Mucosa of rectum (tissue), 2 donors: ENCODE measurements at regions not wholly inside any gene's neighbourhood (a gene's known extent, or its start where the extent isn't known, plus 50 kb on each side); places are given as distances from the start of the nearest gene placed in this dataset.

Experiments used
- H3K27ac ChIP-seq, 2 donors: one replicate each; pipeline ENCODE4 v1.7.0; 2013; ENCODE audit warnings: inconsistent platforms in 2 of 2, low read depth in 2 of 2, low read length in 2 of 2
- H3K27me3 ChIP-seq, 2 donors: one replicate each; pipeline ENCODE4 v1.7.0; 2013; ENCODE audit warnings: low read length in 2 of 2; ENCODE audit not compliant: control insufficient read depth in 2 of 2, insufficient read depth in 2 of 2
- H3K36me3 ChIP-seq, 2 donors: one replicate each; pipeline ENCODE4 v1.7.0; 2013; ENCODE audit warnings: low read length in 2 of 2; ENCODE audit not compliant: control insufficient read depth in 2 of 2, insufficient read depth in 2 of 2
- H3K4me1 ChIP-seq, 2 donors: one replicate each; pipeline ENCODE4 v1.7.0; 2013; ENCODE audit warnings: low read length in 2 of 2, mild to moderate bottlenecking in 1 of 2; ENCODE audit not compliant: control insufficient read depth in 2 of 2, insufficient read depth in 2 of 2
- H3K4me3 ChIP-seq, 2 donors: one replicate each; pipeline ENCODE4 v1.7.0; 2013; ENCODE audit warnings: low read length in 2 of 2
- H3K9ac ChIP-seq, 2 donors: one replicate each; pipeline ENCODE4 v1.7.0; 2013; ENCODE audit warnings: low read length in 2 of 2, low read depth in 1 of 2, mild to moderate bottlenecking in 1 of 2
- H3K9me3 ChIP-seq, 2 donors: one replicate each; pipeline ENCODE4 v1.7.0; 2013; ENCODE audit warnings: low read length in 2 of 2; ENCODE audit not compliant: control insufficient read depth in 2 of 2
- donor health status: healthy.
- donor health status: Normal muscosa, but diverticular disease.

DNA sequence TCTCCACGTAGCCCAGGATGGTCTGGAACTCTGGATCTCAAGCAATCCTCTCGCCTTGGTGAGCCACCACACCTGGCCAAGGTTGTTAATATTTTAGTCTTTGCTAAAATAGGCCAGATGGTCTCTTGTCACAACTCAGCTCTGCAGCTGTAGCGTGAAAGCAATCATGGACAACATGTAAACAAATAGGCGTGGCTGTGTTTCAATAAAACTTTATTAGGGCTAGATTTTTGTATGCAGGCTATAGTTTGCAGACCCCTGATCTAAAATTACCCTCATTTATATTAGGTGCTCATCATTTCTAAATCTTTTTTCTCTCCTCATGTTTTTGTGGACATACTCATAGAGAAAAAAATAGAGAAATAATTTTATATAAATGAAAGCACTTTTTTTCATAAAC, 72.1 kb upstream of the SLC28A3 start:
- H3K36me3 ChIP-seq = no peaks in the 10 kb centered on the region
- H3K4me1 ChIP-seq = no peaks in the 10 kb centered on the region
- H3K4me3 ChIP-seq = no peak overlapping the region
- H3K27me3 ChIP-seq = no peaks in the 10 kb centered on the region
- no peak overlapping the region for H3K27ac ChIP-seq
- H3K9me3 ChIP-seq = no peaks in the 10 kb centered on the region
- H3K9ac ChIP-seq = no peak overlapping the region

GRCh38 chr9:84413301-84413700, 72.7 kb upstream of the SLC28A3 start:
- no peaks in the 10 kb centered on the region for H3K36me3 ChIP-seq
- H3K4me1 ChIP-seq = no peaks in the 10 kb centered on the region
- no peaks in the 10 kb centered on the region for H3K9me3 ChIP-seq
- H3K27me3 ChIP-seq = no peaks in the 10 kb centered on the region
- H3K9ac ChIP-seq = no peak overlapping the region
- no peak overlapping the region for H3K27ac ChIP-seq
- no peak overlapping the region for H3K4me3 ChIP-seq

GRCh38 chr9:84419031-84419602, 78.6 kb upstream of the SLC28A3 start:
- H3K4me1 ChIP-seq = no peaks in the 10 kb centered on the region

GRCh38 chr9:84424931-84425330, 84.4 kb upstream of the SLC28A3 start:
- H3K27ac ChIP-seq = no peak overlapping the region
- H3K9me3 ChIP-seq = peaks cover 0 to 6% of the 10 kb centered on the region in 2 donors
- no peaks in the 10 kb centered on the region for H3K27me3 ChIP-seq
- no peaks in the 10 kb centered on the region for H3K4me1 ChIP-seq
- no peak overlapping the region for H3K9ac ChIP-seq
- H3K4me3 ChIP-seq = no peak overlapping the region
- no peaks in the 10 kb centered on the region for H3K36me3 ChIP-seq

More at GRCh38 chr9:84419031-84419602, 78.6 kb upstream of the SLC28A3 start:
- Histone ChIP-seq H3K27me3 (no peaks in the 10 kb centered on the region), H3K9me3 (peaks cover 0 to 6% of the 10 kb centered on the region in 2 donors), H3K27ac (no peak overlapping the region), H3K4me3 (no peak overlapping the region), H3K36me3 (no peaks in the 10 kb centered on the region), H3K9ac (no peak overlapping the region)

DNA sequence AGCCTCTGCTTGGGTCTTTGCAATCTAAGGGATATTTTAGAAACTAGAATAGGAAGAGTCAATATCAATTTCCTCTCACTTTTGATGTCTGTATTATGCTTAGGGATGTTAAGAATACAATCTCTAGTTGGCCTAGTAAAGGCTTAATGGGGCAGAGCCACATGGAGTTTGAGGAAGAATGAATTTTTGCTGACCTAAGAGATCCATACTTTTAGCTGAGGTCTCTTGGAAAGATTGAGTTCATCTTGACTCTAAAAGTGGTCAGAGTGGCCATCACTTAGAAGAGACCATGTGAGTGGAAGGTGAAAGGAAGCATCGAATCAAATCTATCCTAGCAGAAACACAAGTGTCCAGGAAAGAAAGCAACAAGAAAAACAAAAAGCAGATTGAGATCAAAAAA, 92.2 kb upstream of the SLC28A3 start:
- Histone ChIP-seq H3K27ac (no peak overlapping the region), H3K27me3 (no peaks in the 10 kb centered on the region), H3K4me3 (no peak overlapping the region), H3K9me3 (no peaks in the 10 kb centered on the region), H3K36me3 (no peaks in the 10 kb centered on the region), H3K4me1 (no peaks in the 10 kb centered on the region), H3K9ac (no peak overlapping the region)

DNA sequence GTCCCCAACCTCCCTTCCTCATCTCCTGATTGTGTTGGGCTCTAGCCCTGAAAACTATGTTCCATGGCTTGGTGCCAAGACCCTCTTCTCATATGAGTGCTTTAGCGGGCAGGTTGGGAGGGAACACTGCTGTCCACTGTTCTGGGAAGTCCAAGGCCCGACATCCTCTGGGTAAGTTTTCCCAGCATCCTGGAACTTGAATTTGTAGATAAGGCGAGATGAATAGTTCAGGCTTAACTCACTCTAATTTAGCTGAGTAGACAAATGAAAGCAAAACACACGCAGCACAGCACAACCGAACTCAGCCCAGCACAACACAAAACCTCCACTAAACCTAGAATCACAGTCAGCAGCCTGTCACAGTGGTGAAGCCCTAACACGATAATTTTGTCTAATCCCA, 95.3 kb upstream of the SLC28A3 start:
- no peaks in the 10 kb centered on the region for H3K27me3 ChIP-seq
- H3K9me3 ChIP-seq = no peaks in the 10 kb centered on the region
- H3K9ac ChIP-seq = no peak overlapping the region
- H3K27ac ChIP-seq = no peak overlapping the region
- H3K4me1 ChIP-seq = no peaks in the 10 kb centered on the region
- H3K36me3 ChIP-seq = no peaks in the 10 kb centered on the region
- H3K4me3 ChIP-seq = no peak overlapping the region

GRCh38 chr9:84436386-84437109, 96.0 kb upstream of the SLC28A3 start:
- Histone ChIP-seq H3K4me3 (no peak overlapping the region), H3K27me3 (no peaks in the 10 kb centered on the region), H3K36me3 (no peaks in the 10 kb centered on the region), H3K9me3 (no peaks in the 10 kb centered on the region), H3K4me1 (no peaks in the 10 kb centered on the region), H3K9ac (no peak overlapping the region), H3K27ac (no peak overlapping the region)

DNA sequence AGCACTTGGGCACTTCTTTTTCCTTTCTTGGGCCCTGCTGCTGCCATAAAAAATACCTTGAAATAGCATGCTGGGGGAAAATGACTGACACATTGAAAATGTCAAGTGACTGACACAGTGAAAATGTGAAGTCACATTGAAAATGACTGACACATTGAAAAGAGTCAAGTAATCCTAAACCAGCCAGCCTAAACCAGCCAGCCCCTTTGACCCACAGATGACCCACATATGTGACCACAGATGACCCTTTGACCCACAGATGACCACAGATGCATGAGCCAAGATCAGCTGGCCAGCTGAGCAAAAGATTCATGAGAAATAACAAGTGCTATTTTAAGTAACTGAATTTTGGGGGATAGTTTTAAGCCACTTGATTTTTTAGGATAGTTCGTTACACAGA, 97.8 kb upstream of the SLC28A3 start:
- Histone ChIP-seq H3K9me3 (no peaks in the 10 kb centered on the region), H3K27ac (no peak overlapping the region), H3K4me3 (no peak overlapping the region), H3K4me1 (no peaks in the 10 kb centered on the region), H3K36me3 (no peaks in the 10 kb centered on the region), H3K27me3 (no peaks in the 10 kb centered on the region), H3K9ac (no peak overlapping the region)

- H3K27me3 ChIP-seq = no peaks in the 10 kb centered on the region
- H3K36me3 ChIP-seq = no peaks in the 10 kb centered on the region
- H3K9me3 ChIP-seq = no peaks in the 10 kb centered on the region
- no peaks in the 10 kb centered on the region for H3K4me1 ChIP-seq
- no peak overlapping the region for H3K4me3 ChIP-seq
- H3K27ac ChIP-seq = no peak overlapping the region
- H3K9ac ChIP-seq = no peak overlapping the region
These were observed 98.7 kb upstream of the SLC28A3 start for GRCh38 chr9:84439250-84439649.

DNA sequence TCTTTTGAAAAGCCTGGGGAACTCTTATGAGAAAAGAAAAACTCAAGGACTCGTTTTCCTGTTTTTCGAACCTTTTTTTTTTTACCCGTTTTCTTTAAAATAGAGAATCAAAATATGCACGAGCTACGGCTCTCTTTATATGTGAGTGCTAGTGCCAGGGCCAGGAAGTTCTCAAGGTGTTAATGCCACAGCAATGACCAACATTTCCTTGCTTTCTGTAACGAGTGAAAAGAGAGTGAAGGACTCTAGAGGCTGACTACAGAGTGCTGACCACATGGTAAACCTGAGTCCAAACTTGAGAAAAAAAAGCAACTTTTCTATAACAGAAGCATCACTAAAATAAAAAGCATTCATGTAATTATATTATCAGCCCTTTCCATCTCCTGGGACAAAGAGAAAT, 102.2 kb upstream of the SLC28A3 start:
- Histone ChIP-seq H3K27ac (no peak overlapping the region), H3K36me3 (no peaks in the 10 kb centered on the region), H3K4me1 (no peaks in the 10 kb centered on the region), H3K27me3 (no peaks in the 10 kb centered on the region), H3K9ac (no peak overlapping the region), H3K9me3 (no peaks in the 10 kb centered on the region), H3K4me3 (no peak overlapping the region)
